Heart left ventricle (tissue), 13 donors: ENCODE measurements at regions not wholly inside any gene's neighbourhood (a gene's known extent, or its start where the extent isn't known, plus 50 kb on each side); places are given as distances from the start of the nearest gene placed in this dataset.

ENCODE experiments used
- CTCF ChIP-seq, 12 donors: fragments of 200-600 bp; sonication (generic) in 4 of 12; IDR thresholded peaks; one replicate each; pipeline versions ENCODE4 v1.5.0 to v1.8.0; 2018 to 2022; ENCODE audit warnings: antibody characterized with exemption in 12 of 12, mild to moderate bottlenecking in 5 of 12
- POLR2A ChIP-seq, 2 donors: fragments of 450-650 bp; IDR thresholded peaks; one replicate each; pipeline ENCODE4 v1.6.1; 2017; ENCODE audit warnings: antibody characterized with exemption in 2 of 2, mild to moderate bottlenecking in 2 of 2, moderate library complexity in 2 of 2
- donor health status: ischemic (EF 13 %, LVEDD 7.1; RV severe dilation, severe dysfunction).
- donor health status: DM: no; HTN: yes; CAD: no.
- donor health status: DM: no; HTN: no; CAD: no.
- donor health status: ischemic (EF 25% LVEDD 6.9; RV normal size, moderate dysfunction).
- donor health status: ischemic (EF 25% LVEDD 5.7; RV mildly dilated, moderate dysfunction).
- donor health status: ischemic (EF 35%, LVEDD 5.7; RV mildly dilated, moderate dysfunction).
- donor health status: nonischemic (EF 11% LVEDD 7.7; RV severe dilation, severe dysfunction).
- donor health status: DM: yes; HTN: yes; CAD: no.
- donor health status: PGD.
- donor health status: ischemic (EF 29% LVEDD 5.4; RV normal size, mild dysfunction).
- donor health status: nonischemic (EF 23%, LVEDD 6.1; RV moderate dilation, normal function).

- TF ChIP-seq POLR2A (IDR thresholded peaks at IDR 0.05) (no peak), CTCF (IDR thresholded peaks at IDR 0.05) (no peak)
Measured at GRCh38 chr5:17828681-17829080, 194.4 kb downstream of the TAF11L14 start.
